NCI-H446 (cell line): ENCODE measurements at regions not wholly inside any gene's neighbourhood (a gene's known extent, or its start where the extent isn't known, plus 50 kb on each side); places are given as distances from the start of the nearest gene placed in this dataset.
A peak's percentile ranks its signal among the peaks of the same experiment; 100 is the strongest.
"Not testable (repeated sequence)": the region's sequence is repeated elsewhere in the genome, so short reads cannot be mapped to it uniquely, and the experiment has no call there.

Experiments
- DNase-seq, 2 experiments: peaks; one replicate each; lab custom pipeline; 2025; lab: John Stamatoyannopoulos, UW

DNA sequence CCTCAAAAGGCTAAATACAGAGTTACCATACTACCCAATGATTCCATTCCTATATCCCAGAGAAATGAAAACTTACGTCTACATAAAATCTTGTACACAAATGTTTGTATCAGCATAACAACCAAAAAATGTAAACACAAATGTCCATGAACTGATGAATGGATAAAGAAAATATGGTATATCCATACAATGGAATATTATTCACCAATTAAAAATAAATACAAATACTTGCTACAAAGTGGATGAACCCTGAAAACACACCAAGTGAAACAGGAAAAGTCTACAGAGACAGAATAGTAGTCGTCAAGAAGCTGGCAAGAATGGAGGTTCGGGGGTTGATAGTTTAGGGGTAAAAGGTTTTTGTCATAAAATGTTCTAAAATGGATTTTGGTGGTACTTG lies 54.0 kb upstream of the ANKRD28 start:
- DNase-seq, result no peak

DNA sequence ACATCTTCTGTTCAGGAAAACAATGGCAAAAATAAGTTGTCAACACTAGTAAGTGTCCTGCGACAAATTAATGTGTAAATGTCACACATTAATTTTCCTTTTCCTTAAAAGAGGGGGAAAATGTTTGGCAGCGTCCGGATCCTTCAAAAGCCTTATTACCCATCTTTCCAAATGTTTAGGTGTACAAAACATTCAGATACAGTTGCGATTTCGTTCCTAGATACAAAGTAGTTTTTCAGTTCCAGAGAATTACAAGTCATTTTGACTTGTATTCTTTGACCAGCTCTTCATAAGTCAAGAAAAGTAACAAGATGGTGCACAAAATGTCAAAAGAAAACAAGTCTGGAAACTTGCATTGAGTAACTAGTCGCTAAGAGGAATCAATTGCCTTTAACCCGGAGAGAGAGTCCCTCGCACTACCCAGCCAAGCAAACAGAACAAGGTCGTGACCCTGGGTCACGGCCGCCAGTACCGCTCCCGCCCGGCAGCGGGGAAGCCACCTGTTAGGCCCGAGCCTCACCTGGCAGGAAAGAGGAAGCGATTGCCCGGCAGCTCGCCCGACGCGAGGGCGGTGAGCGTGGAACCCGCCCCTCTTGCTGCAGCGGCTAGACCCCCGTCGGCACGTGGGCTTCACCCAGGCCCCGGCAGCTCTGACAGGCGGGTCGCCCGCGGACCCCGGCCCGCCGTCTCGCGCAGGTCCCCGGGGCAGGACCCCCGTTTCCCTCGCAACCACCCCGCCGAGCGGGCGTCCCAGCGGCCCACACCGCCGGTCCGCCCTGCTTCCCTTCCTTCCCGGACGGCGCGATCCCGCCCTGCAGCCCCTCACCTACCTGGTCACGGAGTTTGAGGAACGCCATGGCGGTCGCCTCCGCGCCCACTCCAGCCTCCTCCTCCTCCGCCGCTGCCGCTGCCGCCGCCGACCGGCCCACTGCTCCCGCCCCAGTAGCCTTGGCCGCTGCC lies 61.0 kb upstream of the ANKRD28 start:
- DNase-seq, result peak in 1 of 2 experiments; percentile 0

DNA sequence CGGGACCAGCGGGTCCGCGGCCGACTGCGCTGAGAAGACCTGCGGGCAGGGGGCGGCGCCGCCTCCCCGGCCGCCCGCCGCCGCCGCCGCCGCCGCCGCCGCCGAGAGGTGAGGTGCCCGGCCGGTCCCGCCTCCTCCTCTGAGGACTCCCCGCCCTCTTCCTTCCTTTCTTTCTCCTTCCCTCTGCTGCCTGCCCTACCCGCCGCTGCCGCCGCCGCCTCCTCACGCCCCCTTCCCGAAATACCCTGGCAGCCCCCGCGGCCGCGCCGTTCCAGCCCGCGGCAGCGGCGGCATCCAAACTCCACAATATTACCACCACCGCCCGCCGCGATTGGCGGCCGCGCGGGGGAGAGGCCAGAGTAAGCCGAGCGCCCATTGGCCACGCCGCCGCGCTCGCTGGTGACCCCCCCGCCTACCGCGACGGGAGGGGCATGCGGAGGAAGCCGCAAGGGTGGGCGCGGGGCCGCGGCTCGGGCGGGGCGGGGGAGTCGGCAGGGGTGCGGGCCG lies 61.8 kb upstream of the ANKRD28 start:
- peak; percentile 62 to 84 for DNase-seq

- peak; percentile 9 to 37 for DNase-seq
Measured at GRCh38 chr3:15860014-15860934, 62.5 kb upstream of the ANKRD28 start.

GRCh38 chr3:15861163-15861562 lies 63.4 kb upstream of the ANKRD28 start:
- DNase-seq, result no peak

DNA sequence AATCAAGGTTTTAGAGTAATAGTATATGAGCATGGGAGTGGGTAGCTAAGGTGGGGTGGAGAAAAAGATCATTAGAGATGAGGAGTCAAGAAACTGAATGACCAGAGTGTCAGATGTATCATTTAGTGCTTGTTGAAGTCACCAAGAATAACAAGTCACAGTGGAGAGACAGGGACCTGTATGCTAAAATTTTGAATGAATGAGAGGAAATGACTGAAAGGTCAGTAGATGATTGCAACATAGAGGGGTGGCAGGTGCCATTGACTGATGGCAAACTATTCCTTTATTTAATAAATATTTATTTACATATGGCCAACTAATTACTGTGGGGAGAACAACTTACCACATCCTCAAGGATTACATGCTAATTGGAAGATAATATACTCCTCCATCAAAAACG lies 75.0 kb upstream of the ANKRD28 start:
- no peak for DNase-seq

DNA sequence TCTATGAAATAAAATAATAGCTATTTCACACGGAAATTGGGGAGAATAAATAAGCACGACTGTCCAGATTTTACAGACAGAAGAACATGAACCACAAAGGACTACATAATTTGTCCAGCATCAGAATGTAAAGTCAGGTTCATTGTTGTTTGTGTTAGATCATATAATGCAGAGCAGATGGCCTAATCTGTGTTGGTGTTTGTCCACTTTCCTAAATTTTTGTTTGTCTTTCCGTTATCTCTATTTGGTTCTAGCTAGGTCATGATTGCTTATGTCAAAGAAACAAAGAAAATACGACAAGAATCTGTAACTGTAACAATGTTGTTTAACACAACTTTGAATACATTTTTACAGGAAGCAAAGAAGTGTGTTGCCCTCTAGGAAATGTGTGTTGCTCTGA lies 75.6 kb upstream of the ANKRD28 start:
- no peak for DNase-seq

DNA sequence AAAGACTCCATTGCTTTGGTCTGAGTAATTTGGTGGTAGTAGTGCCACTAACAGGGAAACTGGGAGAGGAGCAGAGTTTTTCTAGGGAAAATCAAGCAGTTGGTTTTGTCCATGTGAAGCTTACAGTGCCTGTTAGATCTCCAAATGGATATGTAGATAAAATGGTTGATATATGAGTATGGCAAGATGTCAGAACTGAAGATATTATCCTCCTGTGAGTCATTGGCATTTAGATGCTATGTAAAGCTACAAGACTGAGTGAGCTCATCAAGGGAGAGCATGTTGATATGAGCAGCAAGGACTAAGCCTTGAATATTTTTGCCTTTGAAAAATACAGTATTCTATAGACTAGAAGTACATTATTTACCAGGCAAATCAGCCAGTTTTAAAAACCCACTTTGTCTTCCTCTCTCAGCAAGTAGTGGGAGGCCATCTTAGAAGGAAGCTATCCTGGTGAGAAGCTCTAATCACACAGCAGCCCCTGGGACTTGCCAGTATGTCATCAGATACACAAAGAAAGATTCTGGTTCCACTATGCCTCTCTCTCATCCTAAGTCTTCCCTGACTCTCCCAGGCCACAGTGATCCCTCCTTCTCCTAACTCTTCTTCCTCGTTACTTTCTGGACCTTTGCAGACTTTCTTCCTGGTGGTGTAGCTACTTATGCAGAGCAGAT lies 77.4 kb upstream of the ANKRD28 start:
- DNase-seq, result no peak

DNA sequence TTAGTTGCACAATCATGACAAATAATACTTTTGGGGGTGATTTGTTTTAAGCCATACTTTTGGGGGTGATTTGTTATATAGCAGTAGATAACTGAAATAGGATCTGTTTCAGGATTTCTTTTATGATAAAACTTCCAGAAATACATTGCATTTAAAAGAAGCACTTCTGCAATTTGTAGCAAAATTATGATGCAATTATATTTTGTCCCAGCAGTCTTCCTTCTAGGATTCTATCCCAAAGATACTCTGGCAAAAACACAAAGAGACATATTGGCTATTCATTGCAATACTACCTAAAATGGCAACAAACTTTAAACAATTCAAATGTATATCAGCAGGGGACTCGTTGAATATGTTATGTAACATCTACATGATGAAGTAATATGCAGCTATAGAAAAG lies 78.9 kb upstream of the ANKRD28 start:
- DNase-seq, result no peak

GRCh38 chr3:15877813-15878212 lies 80.0 kb upstream of the ANKRD28 start:
- no peak for DNase-seq

- DNase-seq, result not testable (repeated sequence)
Measured at GRCh38 chr3:15879787-15880186, 82.0 kb upstream of the ANKRD28 start.

- no peak for DNase-seq
Measured at GRCh38 chr3:15882577-15882976, 84.8 kb upstream of the ANKRD28 start.

GRCh38 chr3:15884132-15884531 lies 86.4 kb upstream of the ANKRD28 start:
- no peak for DNase-seq

DNA sequence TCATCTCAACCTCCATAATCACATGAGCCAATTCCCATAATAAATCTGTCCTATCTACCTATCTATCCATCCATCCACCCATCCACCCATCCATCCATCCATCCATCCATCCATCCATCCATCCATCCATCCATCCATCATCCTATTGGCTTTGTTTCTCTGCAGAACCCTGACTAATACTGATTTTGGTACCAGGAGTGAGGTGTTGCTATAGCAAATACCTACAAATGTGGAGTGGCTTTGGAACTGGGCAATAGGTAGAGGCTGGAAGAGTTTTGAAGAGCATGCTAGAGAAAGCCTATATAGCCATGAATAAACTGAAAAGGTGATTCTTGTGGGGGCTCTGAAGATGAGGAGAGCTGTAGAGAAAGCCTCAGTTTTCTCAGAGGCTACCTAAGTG lies 88.7 kb upstream of the ANKRD28 start:
- no peak for DNase-seq

DNA sequence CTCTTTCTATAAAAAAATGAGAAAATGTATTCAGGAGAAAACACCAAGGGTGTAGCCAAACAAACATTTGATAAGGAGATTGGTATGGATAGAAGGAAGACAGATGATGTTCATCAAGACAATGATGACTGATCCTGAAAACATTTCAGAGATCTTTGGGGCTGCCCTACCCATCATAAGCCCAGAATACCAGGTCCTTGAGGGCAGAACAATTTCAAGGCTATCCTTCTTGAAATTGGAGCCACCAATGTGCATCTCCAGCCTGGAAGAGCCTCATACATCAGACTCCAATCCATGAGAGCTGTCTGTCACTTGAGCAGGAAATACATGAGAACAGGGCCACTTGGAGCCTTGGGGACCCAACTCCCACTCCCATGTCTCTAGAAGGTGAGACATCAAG lies 89.5 kb upstream of the ANKRD28 start:
- no peak for DNase-seq

- no peak for DNase-seq
Measured at GRCh38 chr3:15889936-15890335, 92.2 kb upstream of the ANKRD28 start.

DNA sequence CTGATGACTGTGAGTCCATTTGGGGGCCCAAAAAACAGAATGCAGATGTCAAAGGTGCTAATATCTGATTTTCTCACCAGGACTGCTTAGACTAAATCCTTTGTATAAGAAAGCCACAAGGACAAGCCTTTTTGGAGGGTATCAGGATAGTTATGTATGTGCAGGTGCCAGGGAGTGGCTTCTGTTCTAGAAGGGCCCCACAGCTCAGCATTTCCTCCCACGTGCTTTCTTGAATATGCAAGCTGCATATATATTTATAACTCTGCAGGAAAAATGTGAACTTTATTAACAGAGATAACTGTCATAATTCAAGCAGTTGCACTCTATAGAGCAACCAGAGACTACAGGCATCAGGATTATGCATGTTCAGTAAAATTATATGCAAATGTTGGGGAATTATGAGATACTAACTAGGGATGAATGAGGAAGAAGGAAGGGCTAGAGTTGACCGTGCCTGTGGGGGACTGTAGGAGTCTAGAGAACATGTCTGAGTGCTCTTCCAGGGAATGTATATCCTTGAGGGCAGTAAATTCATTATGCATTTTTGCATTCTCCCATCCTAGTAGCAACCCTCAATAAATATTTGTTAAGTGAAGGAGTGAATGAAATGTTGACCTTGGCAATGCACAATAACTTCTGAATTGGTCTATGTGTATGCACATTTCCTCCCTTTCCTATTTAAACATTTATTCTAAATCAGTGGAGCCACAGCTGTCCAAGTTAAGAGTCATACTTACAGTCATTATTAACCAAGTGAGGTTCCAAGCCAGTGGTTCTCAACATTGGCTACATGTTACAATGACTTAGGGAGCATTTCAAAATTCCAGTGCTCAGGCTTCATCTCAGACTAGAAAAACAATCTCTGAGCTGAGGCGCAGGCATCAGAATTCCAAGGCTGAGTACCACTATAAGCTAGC lies 94.8 kb upstream of the ANKRD28 start:
- no peak for DNase-seq

- no peak for DNase-seq
Measured at GRCh38 chr3:15894382-15894781, 96.6 kb upstream of the ANKRD28 start.

- no peak for DNase-seq
Measured at GRCh38 chr3:15896500-15896899, 98.7 kb upstream of the ANKRD28 start.

GRCh38 chr3:15899388-15899787 lies 101.6 kb upstream of the ANKRD28 start:
- peak in 1 of 2 experiments; percentile 86 for DNase-seq

GRCh38 chr3:15903164-15903563 lies 105.4 kb upstream of the ANKRD28 start:
- no peak for DNase-seq
